ENCODE measurements at regions not wholly inside any gene's neighbourhood (a gene's known extent, or its start where the extent isn't known, plus 50 kb on each side); places are given as distances from the start of the nearest gene placed in this dataset.

- TF ChIP-seq POLR2A (IDR thresholded peaks at IDR 0.05) (no peak), CTCF (IDR thresholded peaks at IDR 0.05) (no peak)
These were observed 125.0 kb upstream of the APC start for GRCh38 chr5:112612663-112613062.
